ENCODE measurements at regions not wholly inside any gene's neighbourhood (a gene's known extent, or its start where the extent isn't known, plus 50 kb on each side); places are given as distances from the start of the nearest gene placed in this dataset.

GRCh38 chr6:112439010-112439409 is 91.9 kb downstream of the RFPL4B start:
- H3K4ac ChIP-seq (ENCODE audit: low read depth in 1 of 2, low read length in 2 of 2), result no peak overlapping the region
- H3K27me3 ChIP-seq (ENCODE audit: control insufficient read depth in 1 of 2, insufficient read depth in 1 of 2, low read length in 2 of 2), result no peaks in the 10 kb centered on the region
- no peak overlapping the region for H2BK120ac ChIP-seq (ENCODE audit: low read depth, low read length)
- WGBS, result 68% methylated on average over 2 of the region's 5 CpGs
- H2BK15ac ChIP-seq (ENCODE audit: low read depth, poor library complexity, severe bottlenecking), result no peak overlapping the region
- H3K18ac ChIP-seq (ENCODE audit: low read depth in 1 of 2, low read length in 2 of 2), result no peak overlapping the region
- no peak overlapping the region for H3K9ac ChIP-seq (ENCODE audit: low read length)
- H3K4me2 ChIP-seq (ENCODE audit: low read length, poor library complexity, severe bottlenecking), result no peak overlapping the region
- no peak overlapping the region for H3K14ac ChIP-seq (ENCODE audit: low read length in 2 of 2)
- no peak overlapping the region for H3K23ac ChIP-seq (ENCODE audit: low read length in 2 of 2)
- no peak overlapping the region for H3K4me3 ChIP-seq (ENCODE audit: insufficient read depth in 1 of 2, low read depth in 1 of 2, low read length in 2 of 2)
- H3K4me1 ChIP-seq (ENCODE audit: control insufficient read depth, insufficient read depth, low read depth, low read length), result peaks cover 1% of the 10 kb centered on the region
- H2AFZ ChIP-seq (ENCODE audit: low read depth, low read length), result no peak overlapping the region
- H3K79me1 ChIP-seq (replicated peaks; ENCODE audit: low read length, poor library complexity, severe bottlenecking), result no peaks in the 10 kb centered on the region
- no peak overlapping the region for H2BK5ac ChIP-seq (ENCODE audit: low read depth, low read length, poor library complexity, severe bottlenecking)
- no peaks in the 10 kb centered on the region for H3K36me3 ChIP-seq (ENCODE audit: control insufficient read depth in 1 of 2, insufficient read depth in 2 of 2, low read depth in 1 of 2, low read length in 2 of 2)
- no peak overlapping the region for H2AK5ac ChIP-seq (ENCODE audit: low read length, severe bottlenecking)
- no peak overlapping the region for H3K27ac ChIP-seq (ENCODE audit: low read length, poor library complexity, severe bottlenecking)
- no peak overlapping the region for H4K8ac ChIP-seq (ENCODE audit: low read length)
- no peak overlapping the region for H2BK12ac ChIP-seq (ENCODE audit: low read length in 2 of 2)
- no peak for DNase-seq
- no peaks in the 10 kb centered on the region for H3K9me3 ChIP-seq (ENCODE audit: control insufficient read depth, low read length)
- no peak overlapping the region for H4K91ac ChIP-seq (ENCODE audit: low read length)

GRCh38 chr6:112439432-112439831 is 92.3 kb downstream of the RFPL4B start:
- Histone ChIP-seq H3K4me2 (ENCODE audit: low read length, poor library complexity, severe bottlenecking) (no peak overlapping the region), H3K9ac (ENCODE audit: low read length) (no peak overlapping the region), H2BK15ac (ENCODE audit: low read depth, poor library complexity, severe bottlenecking) (no peak overlapping the region), H3K36me3 (ENCODE audit: control insufficient read depth in 1 of 2, insufficient read depth in 2 of 2, low read depth in 1 of 2, low read length in 2 of 2) (no peaks in the 10 kb centered on the region), H2BK120ac (ENCODE audit: low read depth, low read length) (no peak overlapping the region), H3K23ac (ENCODE audit: low read length in 2 of 2) (no peak overlapping the region), H3K27ac (ENCODE audit: low read length, poor library complexity, severe bottlenecking) (no peak overlapping the region), H2AFZ (ENCODE audit: low read depth, low read length) (no peak overlapping the region), H3K4me3 (ENCODE audit: insufficient read depth in 1 of 2, low read depth in 1 of 2, low read length in 2 of 2) (no peak overlapping the region), H2BK5ac (ENCODE audit: low read depth, low read length, poor library complexity, severe bottlenecking) (no peak overlapping the region), H3K18ac (ENCODE audit: low read depth in 1 of 2, low read length in 2 of 2) (no peak overlapping the region), H3K27me3 (ENCODE audit: control insufficient read depth in 1 of 2, insufficient read depth in 1 of 2, low read length in 2 of 2) (no peaks in the 10 kb centered on the region), H3K4ac (ENCODE audit: low read depth in 1 of 2, low read length in 2 of 2) (no peak overlapping the region), H3K9me3 (ENCODE audit: control insufficient read depth, low read length) (no peaks in the 10 kb centered on the region), H2BK12ac (ENCODE audit: low read length in 2 of 2) (no peak overlapping the region), H3K79me1 (replicated peaks; ENCODE audit: low read length, poor library complexity, severe bottlenecking) (no peaks in the 10 kb centered on the region), H4K91ac (ENCODE audit: low read length) (no peak overlapping the region), H2AK5ac (ENCODE audit: low read length, severe bottlenecking) (no peak overlapping the region), H4K8ac (ENCODE audit: low read length) (no peak overlapping the region), H3K14ac (ENCODE audit: low read length in 2 of 2) (no peak overlapping the region), H3K4me1 (ENCODE audit: control insufficient read depth, insufficient read depth, low read depth, low read length) (peaks cover 1% of the 10 kb centered on the region)
- no peak for DNase-seq
- WGBS, result no CpG with 5 or more reads among the region's 1 CpG

DNA sequence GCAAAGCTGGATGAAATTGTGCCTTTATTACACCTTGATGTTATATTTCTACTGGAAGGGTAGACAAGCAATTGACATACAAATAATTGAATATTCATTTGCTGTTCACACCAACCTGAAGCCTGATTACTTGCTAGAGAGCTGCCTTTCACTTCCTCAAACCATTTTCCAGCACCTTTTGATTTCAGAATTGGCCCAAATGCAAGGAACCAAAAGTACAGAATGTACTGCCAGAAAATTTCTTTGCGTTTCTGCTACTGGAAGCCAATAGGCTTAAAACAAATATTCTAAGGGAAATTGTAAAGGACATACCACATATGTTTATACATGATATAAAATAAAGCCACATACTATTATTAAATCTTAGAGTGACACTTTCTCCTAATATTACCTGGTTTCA is 94.5 kb downstream of the RFPL4B start:
- Histone ChIP-seq H2BK15ac (ENCODE audit: low read depth, poor library complexity, severe bottlenecking) (no peak overlapping the region), H2BK5ac (ENCODE audit: low read depth, low read length, poor library complexity, severe bottlenecking) (no peak overlapping the region), H3K4ac (ENCODE audit: low read depth in 1 of 2, low read length in 2 of 2) (no peak overlapping the region), H3K14ac (ENCODE audit: low read length in 2 of 2) (no peak overlapping the region), H3K4me1 (ENCODE audit: control insufficient read depth, insufficient read depth, low read depth, low read length) (peaks cover 1% of the 10 kb centered on the region), H3K23ac (ENCODE audit: low read length in 2 of 2) (no peak overlapping the region), H4K8ac (ENCODE audit: low read length) (no peak overlapping the region), H2BK120ac (ENCODE audit: low read depth, low read length) (no peak overlapping the region), H3K27ac (ENCODE audit: low read length, poor library complexity, severe bottlenecking) (no peak overlapping the region), H3K18ac (ENCODE audit: low read depth in 1 of 2, low read length in 2 of 2) (no peak overlapping the region), H2AK5ac (ENCODE audit: low read length, severe bottlenecking) (no peak overlapping the region), H3K4me3 (ENCODE audit: insufficient read depth in 1 of 2, low read depth in 1 of 2, low read length in 2 of 2) (no peak overlapping the region), H3K9me3 (ENCODE audit: control insufficient read depth, low read length) (no peaks in the 10 kb centered on the region), H3K9ac (ENCODE audit: low read length) (no peak overlapping the region), H2AFZ (ENCODE audit: low read depth, low read length) (no peak overlapping the region), H3K4me2 (ENCODE audit: low read length, poor library complexity, severe bottlenecking) (no peak overlapping the region), H4K91ac (ENCODE audit: low read length) (no peak overlapping the region), H3K36me3 (ENCODE audit: control insufficient read depth in 1 of 2, insufficient read depth in 2 of 2, low read depth in 1 of 2, low read length in 2 of 2) (no peaks in the 10 kb centered on the region), H2BK12ac (ENCODE audit: low read length in 2 of 2) (no peak overlapping the region), H3K79me1 (replicated peaks; ENCODE audit: low read length, poor library complexity, severe bottlenecking) (no peaks in the 10 kb centered on the region), H3K27me3 (ENCODE audit: control insufficient read depth in 1 of 2, insufficient read depth in 1 of 2, low read length in 2 of 2) (no peaks in the 10 kb centered on the region)
- DNase-seq, result no peak
- WGBS, result no CpG with 5 or more reads among the region's 1 CpG

GRCh38 chr6:112443179-112444065 is 96.3 kb downstream of the RFPL4B start:
- Histone ChIP-seq H3K4ac (ENCODE audit: low read depth in 1 of 2, low read length in 2 of 2) (no peak overlapping the region), H4K91ac (ENCODE audit: low read length) (no peak overlapping the region), H3K79me1 (replicated peaks; ENCODE audit: low read length, poor library complexity, severe bottlenecking) (no peaks in the 10 kb centered on the region), H2BK12ac (ENCODE audit: low read length in 2 of 2) (no peak overlapping the region), H3K9ac (ENCODE audit: low read length) (peak overlapping the region; percentile 60), H3K18ac (ENCODE audit: low read depth in 1 of 2, low read length in 2 of 2) (no peak overlapping the region), H3K23ac (ENCODE audit: low read length in 2 of 2) (no peak overlapping the region), H3K27ac (ENCODE audit: low read length, poor library complexity, severe bottlenecking) (peak overlapping the region; percentile 17), H3K4me2 (ENCODE audit: low read length, poor library complexity, severe bottlenecking) (no peak overlapping the region), H3K4me1 (ENCODE audit: control insufficient read depth, insufficient read depth, low read depth, low read length) (peaks cover 1% of the 10 kb centered on the region), H3K36me3 (ENCODE audit: control insufficient read depth in 1 of 2, insufficient read depth in 2 of 2, low read depth in 1 of 2, low read length in 2 of 2) (no peaks in the 10 kb centered on the region), H2BK15ac (ENCODE audit: low read depth, poor library complexity, severe bottlenecking) (no peak overlapping the region), H3K27me3 (ENCODE audit: control insufficient read depth in 1 of 2, insufficient read depth in 1 of 2, low read length in 2 of 2) (no peaks in the 10 kb centered on the region), H3K9me3 (ENCODE audit: control insufficient read depth, low read length) (no peaks in the 10 kb centered on the region), H2BK120ac (ENCODE audit: low read depth, low read length) (no peak overlapping the region), H2AK5ac (ENCODE audit: low read length, severe bottlenecking) (no peak overlapping the region), H3K14ac (ENCODE audit: low read length in 2 of 2) (no peak overlapping the region), H2BK5ac (ENCODE audit: low read depth, low read length, poor library complexity, severe bottlenecking) (no peak overlapping the region), H2AFZ (ENCODE audit: low read depth, low read length) (no peak overlapping the region), H3K4me3 (ENCODE audit: insufficient read depth in 1 of 2, low read depth in 1 of 2, low read length in 2 of 2) (peak overlapping the region in 1 of 2 experiments; percentile 16), H4K8ac (ENCODE audit: low read length) (no peak overlapping the region)
- DNase-seq, result peak; percentile 15
- WGBS, result 91% methylated on average over 4 of the region's 6 CpGs

Measured in mesenchymal stem cell (in vitro differentiated cells and primary cell).